Fibroblast of the conjunctiva (primary cell): ENCODE measurements at regions not wholly inside any gene's neighbourhood (a gene's known extent, or its start where the extent isn't known, plus 50 kb on each side); places are given as distances from the start of the nearest gene placed in this dataset.
"Not testable (repeated sequence)": the region's sequence is repeated elsewhere in the genome, so short reads cannot be mapped to it uniquely, and the experiment has no call there.

ENCODE experiments used
- DNase-seq: peaks from one replicate; pipeline ENCODE4 v3.0.0-alpha.2; 2010; ENCODE audit warnings: low read depth

DNA sequence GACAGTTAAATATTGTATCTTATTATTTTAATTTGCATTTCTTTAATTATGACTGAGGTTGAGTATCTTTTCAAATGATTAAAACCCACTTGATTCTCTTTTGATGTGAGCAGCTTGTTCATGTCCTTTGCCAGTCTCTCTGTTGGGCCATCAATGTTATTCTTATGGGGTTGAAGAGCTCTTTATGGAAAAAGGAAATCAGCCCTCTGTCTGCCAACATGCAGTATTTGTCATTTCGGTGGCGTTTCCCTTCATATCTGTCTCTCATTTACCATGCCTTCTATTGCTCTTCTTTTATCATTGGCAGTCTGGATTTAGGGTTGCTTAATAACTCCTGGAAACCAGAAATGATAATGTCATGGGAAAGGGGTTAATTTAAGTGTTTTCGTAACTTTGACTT lies 340.7 kb upstream of the DNAJC19 start:
- DNase-seq: no peak

DNA sequence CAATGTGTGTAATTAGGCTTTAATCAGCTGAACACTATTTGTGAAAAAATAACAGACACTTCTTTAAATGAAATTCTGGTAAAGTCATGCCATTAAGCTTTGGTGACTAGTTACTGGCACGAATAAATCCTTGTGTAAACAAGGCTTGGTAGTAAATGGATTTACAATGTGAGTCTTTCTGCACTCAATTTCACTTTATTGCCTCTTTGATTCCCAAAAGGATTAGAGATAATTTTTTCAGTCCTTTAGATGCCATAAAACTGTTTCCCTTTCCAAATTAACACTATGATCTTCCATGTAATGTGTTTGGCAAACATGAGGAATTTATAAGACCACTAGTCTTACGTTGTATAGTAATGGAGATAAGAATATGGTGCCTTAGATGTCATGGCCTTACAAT lies 339.5 kb upstream of the DNAJC19 start:
- no peak for DNase-seq

DNA sequence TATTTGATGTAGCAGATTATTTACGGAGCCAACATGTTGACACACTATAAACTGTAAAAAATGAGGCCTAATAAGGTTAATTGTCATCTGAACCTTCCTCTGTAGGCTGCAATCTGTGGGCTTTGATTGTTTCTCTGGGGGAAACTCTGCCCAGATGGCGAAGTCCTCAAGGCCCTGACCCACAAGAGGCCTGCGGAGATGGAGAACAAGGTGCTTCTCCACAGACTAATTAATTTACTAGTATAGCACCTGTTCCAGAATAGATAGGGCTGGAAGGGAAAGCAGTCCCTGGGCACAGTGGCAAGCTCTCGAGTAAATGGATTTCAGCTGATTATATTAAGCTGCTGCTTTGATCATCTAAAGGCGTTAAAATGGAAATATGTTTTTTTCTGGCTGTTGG lies 338.8 kb upstream of the DNAJC19 start:
- no peak for DNase-seq

GRCh38 chr3:181327349-181327748 lies 337.8 kb upstream of the DNAJC19 start:
- no peak for DNase-seq

DNA sequence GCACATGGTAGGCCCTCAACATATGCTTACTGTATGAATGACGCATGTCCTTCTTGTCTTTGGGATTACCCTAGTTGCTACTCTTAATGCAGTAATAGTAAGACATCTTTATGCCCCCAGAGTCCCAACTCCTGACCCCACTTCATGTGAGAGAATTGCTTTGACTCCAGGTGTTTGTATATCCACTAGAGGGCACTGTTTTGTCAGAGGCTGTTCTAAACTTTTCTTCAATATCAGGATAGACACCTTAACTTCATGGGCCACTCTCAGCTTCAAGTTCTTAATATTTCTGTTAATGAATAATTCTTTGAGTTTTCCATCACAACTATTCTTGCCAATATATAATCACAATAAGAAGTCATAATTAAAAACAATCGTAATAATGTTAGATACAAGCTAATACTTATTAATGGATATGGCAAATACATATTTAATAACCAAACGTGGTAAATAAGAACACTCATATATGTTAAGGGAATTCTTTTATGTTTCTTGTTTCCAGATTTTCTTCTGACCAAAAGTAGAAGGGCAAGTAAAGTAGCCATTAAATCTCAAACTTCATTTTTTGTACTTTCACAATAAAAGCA lies 337.2 kb upstream of the DNAJC19 start:
- no peak for DNase-seq

DNA sequence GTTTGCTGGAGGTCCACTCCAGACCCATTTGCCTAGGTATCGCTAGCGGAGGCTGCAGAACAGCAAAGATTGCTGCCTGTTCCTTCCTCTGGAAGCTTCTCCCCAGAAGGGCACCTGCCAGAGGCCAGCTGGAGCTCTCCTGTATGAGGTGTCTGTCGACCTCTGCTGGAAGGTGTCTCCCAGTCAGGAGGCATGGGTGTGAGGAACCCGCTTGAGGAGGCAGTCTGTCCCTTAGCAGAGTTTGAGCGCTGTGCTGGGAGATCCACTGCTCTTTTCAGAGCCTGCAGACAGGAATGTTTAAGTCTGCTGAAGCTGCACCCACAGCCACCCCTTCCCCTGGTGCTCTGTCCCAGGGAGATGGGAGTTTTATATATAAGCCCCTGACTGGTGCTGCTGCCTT lies 335.0 kb upstream of the DNAJC19 start:
- not testable (repeated sequence) for DNase-seq

GRCh38 chr3:181318321-181318720 lies 328.8 kb upstream of the DNAJC19 start:
- no peak for DNase-seq

- no peak for DNase-seq
Observed at GRCh38 chr3:181317508-181317907, 328.0 kb upstream of the DNAJC19 start.

DNA sequence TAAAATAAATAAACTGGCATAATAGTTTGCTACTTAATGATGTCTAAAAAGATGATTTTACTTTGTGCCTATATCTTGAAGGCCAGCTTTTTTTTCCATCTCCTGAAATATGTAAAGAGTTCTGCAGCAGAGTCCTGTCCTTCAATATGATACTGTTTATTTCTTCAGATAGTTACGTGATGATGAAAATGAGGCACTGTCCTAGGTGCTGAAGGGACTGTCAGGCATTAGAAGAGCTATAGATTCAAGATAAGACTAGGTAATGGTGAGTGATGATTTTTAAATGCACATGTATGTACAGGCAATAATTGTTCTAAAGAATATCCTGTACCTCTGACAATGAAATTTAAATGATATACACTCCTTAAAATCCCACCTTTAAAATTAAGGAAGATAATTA lies 326.9 kb upstream of the DNAJC19 start:
- no peak for DNase-seq

GRCh38 chr3:181313335-181313734 lies 323.8 kb upstream of the DNAJC19 start:
- DNase-seq: no peak

GRCh38 chr3:181311186-181311585 lies 321.6 kb upstream of the DNAJC19 start:
- no peak for DNase-seq

GRCh38 chr3:181302960-181303359 lies 313.4 kb upstream of the DNAJC19 start:
- no peak for DNase-seq

DNA sequence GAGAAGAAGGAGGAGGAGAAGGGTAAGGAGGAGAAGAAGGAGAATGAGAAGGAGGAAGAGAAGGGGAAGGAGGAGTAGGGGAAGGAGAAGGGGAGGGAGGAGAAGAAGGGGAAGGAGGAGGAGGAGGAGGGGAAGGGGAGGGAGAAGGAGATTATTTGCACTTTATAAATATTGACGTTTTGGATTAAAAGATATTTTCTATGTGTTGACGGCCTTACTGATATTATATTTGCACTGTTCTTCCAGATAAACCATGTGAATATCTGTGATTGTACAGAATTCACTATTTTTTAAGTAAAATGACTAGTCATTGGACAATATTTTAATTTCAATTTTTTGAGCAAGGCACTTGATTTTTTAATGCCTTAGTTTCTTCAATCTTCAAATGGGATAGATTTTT lies 310.5 kb upstream of the DNAJC19 start:
- no peak for DNase-seq

DNA sequence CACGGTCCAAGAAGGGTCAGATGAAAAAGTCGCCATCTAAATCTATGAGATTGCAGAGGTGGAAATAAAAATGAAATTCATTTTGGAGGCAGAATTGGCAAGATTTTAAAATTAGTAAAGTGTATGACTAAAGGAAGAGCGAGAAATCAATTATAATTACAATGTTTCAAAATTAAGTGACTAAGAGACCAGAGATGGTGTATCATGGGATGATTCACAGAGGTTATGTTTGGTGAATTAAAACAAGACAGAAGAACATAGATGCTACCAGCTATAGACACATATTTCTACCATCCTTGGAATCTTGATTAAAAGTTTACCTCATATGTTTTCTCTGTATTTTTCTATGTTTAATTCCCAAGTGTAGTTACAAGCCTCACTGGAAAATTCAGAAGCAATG lies 308.9 kb upstream of the DNAJC19 start:
- DNase-seq: no peak

DNA sequence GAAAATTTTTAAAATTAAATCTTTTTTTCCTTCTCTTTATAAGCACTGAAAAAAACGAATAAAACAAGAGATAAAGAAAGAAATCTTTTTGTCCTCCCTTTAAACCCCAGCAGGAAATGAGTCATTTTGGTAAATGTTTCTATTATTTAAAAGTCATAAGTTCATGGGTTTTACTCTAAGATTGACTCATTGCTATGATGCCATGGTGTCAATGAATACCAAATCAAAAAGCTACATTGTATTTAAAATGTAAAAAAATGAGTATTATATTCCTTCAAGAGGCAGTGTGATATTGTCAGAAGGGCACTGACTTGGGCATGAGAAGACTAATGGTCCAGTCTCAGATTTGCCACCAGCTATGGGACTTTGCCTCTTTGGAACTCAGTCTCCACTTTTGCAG lies 303.4 kb upstream of the DNAJC19 start:
- DNase-seq: no peak

GRCh38 chr3:181290941-181291340 lies 301.4 kb upstream of the DNAJC19 start:
- DNase-seq: no peak

DNA sequence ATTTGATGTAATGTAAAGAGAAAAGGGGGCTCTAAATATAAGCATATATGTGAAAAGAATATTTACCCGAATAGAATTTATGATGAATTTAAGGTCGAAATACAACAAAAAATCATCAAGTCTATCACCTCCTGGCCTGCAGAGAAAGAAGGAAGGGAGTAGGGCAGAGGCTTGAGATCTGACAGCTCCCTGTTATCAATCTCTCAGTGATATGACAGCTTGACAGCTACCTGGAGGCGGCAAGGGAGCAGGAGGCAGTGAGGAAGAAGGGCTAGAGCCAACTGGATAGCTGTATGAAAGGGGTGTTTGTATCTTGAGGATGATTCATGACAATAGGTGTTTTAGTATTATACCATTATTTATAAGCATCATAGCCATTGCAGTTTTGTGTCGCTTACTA lies 299.8 kb upstream of the DNAJC19 start:
- no peak for DNase-seq

DNA sequence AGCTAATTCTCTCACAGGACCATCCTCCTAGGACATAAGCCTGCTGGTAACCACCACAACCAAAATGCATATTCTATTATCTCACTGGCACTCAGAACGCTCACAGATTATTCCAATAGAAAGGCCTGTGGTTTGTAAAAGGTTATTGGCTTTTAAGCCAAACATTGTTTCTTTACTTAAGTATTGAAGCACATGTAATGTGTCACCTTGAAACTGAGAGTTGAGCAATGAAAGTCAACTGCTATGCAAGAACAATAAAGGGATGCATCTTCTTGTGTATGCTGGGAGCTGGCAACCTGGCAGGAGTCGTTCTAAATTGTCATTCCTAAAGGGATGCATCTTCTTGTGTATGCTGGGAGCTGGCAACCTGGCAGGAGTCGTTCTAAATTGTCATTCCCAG lies 298.6 kb upstream of the DNAJC19 start:
- DNase-seq: no peak

GRCh38 chr3:181279239-181279565 lies 289.7 kb upstream of the DNAJC19 start:
- no peak for DNase-seq

- no peak for DNase-seq
Observed at GRCh38 chr3:181278468-181279238, 289.1 kb upstream of the DNAJC19 start.

- DNase-seq: no peak
Observed at GRCh38 chr3:181276358-181276896, 286.9 kb upstream of the DNAJC19 start.

DNA sequence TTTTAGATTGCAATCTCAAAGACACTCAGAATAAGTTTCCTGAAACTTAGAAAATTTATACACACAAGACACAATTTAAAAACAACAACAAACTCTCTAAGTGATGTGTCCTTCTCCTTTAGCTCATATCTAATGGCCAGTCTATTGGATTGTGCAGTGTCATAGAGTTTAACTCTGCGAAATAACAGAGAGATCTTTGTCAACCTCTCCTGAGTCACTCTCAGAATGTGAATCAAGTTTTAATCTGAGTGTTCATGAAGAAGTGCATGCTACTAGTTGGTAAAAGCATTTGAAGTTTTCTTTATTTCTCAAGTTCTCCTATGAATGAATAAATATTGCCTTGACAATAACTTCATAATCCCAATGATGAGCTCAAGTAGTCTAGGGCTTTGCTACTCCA lies 284.5 kb upstream of the DNAJC19 start:
- no peak for DNase-seq

DNA sequence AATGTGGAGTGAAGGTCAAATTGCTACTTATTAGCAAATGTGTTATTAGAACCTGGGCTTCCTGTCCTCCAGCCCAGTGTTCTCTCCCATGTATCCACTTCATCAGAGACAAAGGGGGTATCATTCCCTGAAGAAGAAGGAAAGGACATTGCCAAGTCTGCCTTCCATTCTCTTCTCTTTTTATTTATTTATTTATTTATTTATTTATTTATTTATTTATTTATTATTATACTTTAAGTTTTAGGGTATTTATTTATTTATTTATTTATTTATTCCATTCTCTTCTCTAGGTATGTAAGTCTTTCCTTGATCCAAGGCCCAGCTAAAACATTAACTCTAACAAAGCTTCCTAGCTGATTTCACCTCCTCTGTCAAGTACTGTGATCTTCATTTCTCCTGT lies 277.8 kb upstream of the DNAJC19 start:
- DNase-seq: no peak

DNA sequence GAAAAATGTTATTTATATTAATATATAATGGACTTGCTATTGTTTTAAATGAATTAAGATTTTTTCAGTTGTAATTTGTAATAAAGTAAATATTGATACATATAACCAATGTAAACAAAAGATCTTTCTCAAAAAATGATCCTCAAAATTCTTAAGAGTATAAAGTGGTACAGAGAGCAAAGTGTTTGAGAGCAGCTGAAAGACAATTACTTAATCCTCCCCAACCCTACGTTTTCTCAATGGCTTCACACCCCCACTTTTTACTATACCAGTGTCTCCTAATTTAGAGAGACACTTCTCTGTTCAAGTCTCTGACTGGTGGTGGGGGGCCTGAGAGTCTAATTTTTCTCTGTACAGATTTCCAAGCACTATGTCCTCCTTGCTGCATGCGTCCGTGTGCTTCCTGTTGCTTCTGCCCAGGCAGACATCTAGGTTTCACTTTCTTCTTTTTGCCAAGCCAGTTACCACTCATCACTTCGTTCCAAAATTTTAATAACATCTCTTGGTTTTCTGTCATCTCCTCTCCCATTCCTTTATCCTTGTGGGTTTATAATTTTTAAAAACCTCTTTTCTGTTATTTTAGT lies 276.3 kb upstream of the DNAJC19 start:
- DNase-seq: no peak
